Retinal pigment epithelial cell (primary cell): ENCODE measurements at regions not wholly inside any gene's neighbourhood (a gene's known extent, or its start where the extent isn't known, plus 50 kb on each side); places are given as distances from the start of the nearest gene placed in this dataset.
"Not testable (repeated sequence)": the region's sequence is repeated elsewhere in the genome, so short reads cannot be mapped to it uniquely, and the experiment has no call there.

Experiments
- DNase-seq: peaks from one replicate; pipeline ENCODE4 v3.0.0-alpha.2; 2010; ENCODE audit warnings: low read depth
- H3K4me3 ChIP-seq: 2 replicates; pipeline ENCODE4 v1.5.1; 2011; ENCODE audit warnings: mild to moderate bottlenecking, low read length, control low read depth, moderate library complexity
- CTCF ChIP-seq: conservative IDR thresholded peaks from 2 replicates; pipeline ENCODE4 v1.5.1; 2011; ENCODE audit warnings: low read depth, low read length, control low read depth, inconsistent platforms

- H3K4me3 ChIP-seq, result no peak overlapping the region
- DNase-seq, result no peak
- no peak for TF ChIP-seq CTCF
These were observed 696.4 kb upstream of the ZNF804A start for GRCh38 chr2:183901931-183902330.

- TF ChIP-seq CTCF, result no peak
- DNase-seq, result no peak
- no peak overlapping the region for H3K4me3 ChIP-seq
These were observed 695.3 kb upstream of the ZNF804A start for GRCh38 chr2:183903026-183903425.

- DNase-seq, H3K4me3 ChIP-seq: not testable (repeated sequence)
These were observed 682.3 kb upstream of the ZNF804A start for GRCh38 chr2:183916041-183916440.

- no peak for TF ChIP-seq CTCF
- DNase-seq, result no peak
- no peak overlapping the region for H3K4me3 ChIP-seq
These were observed 679.2 kb upstream of the ZNF804A start for GRCh38 chr2:183919167-183919566.

- TF ChIP-seq CTCF, result no peak
- DNase-seq, result no peak
- H3K4me3 ChIP-seq, result no peak overlapping the region
These were observed 678.4 kb upstream of the ZNF804A start for GRCh38 chr2:183919926-183920325.

- no peak for TF ChIP-seq CTCF
- no peak for DNase-seq
- no peak overlapping the region for H3K4me3 ChIP-seq
These were observed 673.0 kb upstream of the ZNF804A start for GRCh38 chr2:183925281-183925680.

- no peak for TF ChIP-seq CTCF
- H3K4me3 ChIP-seq, result no peak overlapping the region
- no peak for DNase-seq
These were observed 671.9 kb upstream of the ZNF804A start for GRCh38 chr2:183926433-183926832.
